H1 (cell line): ENCODE measurements at regions not wholly inside any gene's neighbourhood (a gene's known extent, or its start where the extent isn't known, plus 50 kb on each side); places are given as distances from the start of the nearest gene placed in this dataset.

Source experiments
- RAD21 ChIP-seq, 2 experiments: IDR thresholded peaks in 1 of 2; conservative IDR thresholded peaks in 1 of 2; 2 replicates each; pipeline ENCODE4 v1.6.1; 2011; ENCODE audit warnings: low read depth in 2 of 2, low read length in 2 of 2, improper control_type of control experiment in 1 of 2, inconsistent platforms in 1 of 2, mild to moderate bottlenecking in 1 of 2, moderate library complexity in 1 of 2
- TAF7 ChIP-seq: optimal IDR thresholded peaks from 2 replicates; pipeline ENCODE3; 2011; ENCODE audit warnings: low read depth, mild to moderate bottlenecking, inconsistent platforms, low read length, moderate library complexity, borderline replicate concordance
- TF ChIP-seq, protein P1 (sequence below), 3 experiments: IDR thresholded peaks; 1 replicate in 2 of 3; 2 replicates in 1 of 3; pipeline versions ENCODE4 v1.5.1 to v1.6.1; 2011; ENCODE audit warnings: low read length in 3 of 3, mild to moderate bottlenecking in 3 of 3, inconsistent platforms in 2 of 3, low read depth in 1 of 3, moderate library complexity in 1 of 3; ENCODE audit not compliant: insufficient read depth in 1 of 3; ENCODE audit errors: control extremely low read depth in 1 of 3

DNA sequence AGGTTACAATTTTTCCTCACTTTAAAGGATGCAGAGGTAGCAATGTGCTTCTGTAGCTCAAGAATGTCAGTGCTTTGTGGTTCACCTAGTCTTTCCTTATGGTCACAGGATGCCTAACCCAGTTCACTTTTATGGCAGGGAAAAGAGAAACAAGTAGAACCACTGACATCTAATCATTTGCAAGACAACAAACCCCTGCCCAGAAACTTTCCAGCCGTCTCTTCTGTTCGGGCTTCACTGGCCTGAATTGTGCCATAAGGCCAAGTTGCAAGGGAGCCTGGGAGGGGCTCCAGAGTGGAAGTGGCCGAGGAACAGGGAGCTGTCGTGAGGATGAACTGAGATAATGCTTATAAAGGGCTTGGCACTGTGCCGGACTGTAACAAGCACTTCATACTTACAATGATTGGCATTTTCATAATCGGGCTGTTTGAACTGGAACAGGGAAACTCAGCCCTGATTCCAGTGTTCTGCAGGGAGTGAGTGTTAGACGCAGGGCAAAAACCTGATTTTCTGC lies 212.6 kb downstream of the BCAS1 start (continued):
- TF ChIP-seq, protein P1, sequence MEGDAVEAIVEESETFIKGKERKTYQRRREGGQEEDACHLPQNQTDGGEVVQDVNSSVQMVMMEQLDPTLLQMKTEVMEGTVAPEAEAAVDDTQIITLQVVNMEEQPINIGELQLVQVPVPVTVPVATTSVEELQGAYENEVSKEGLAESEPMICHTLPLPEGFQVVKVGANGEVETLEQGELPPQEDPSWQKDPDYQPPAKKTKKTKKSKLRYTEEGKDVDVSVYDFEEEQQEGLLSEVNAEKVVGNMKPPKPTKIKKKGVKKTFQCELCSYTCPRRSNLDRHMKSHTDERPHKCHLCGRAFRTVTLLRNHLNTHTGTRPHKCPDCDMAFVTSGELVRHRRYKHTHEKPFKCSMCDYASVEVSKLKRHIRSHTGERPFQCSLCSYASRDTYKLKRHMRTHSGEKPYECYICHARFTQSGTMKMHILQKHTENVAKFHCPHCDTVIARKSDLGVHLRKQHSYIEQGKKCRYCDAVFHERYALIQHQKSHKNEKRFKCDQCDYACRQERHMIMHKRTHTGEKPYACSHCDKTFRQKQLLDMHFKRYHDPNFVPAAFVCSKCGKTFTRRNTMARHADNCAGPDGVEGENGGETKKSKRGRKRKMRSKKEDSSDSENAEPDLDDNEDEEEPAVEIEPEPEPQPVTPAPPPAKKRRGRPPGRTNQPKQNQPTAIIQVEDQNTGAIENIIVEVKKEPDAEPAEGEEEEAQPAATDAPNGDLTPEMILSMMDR (IDR thresholded peaks at IDR 0.05; ENCODE audit: control extremely low read depth in 1 of 3, insufficient read depth in 1 of 3, low read depth in 1 of 3, low read length in 3 of 3), result no peak
- no peak for TF ChIP-seq RAD21 (IDR thresholded peaks at IDR 0.05 in 1 of 2, conservative IDR thresholded peaks at IDR 0.05 in 1 of 2; ENCODE audit: low read depth in 2 of 2, low read length in 2 of 2)
- no peak for TF ChIP-seq TAF7
- TF ChIP-seq, all 59 proteins: peak for 0
